ENCODE measurements at regions not wholly inside any gene's neighbourhood (a gene's known extent, or its start where the extent isn't known, plus 50 kb on each side); places are given as distances from the start of the nearest gene placed in this dataset.

DNA sequence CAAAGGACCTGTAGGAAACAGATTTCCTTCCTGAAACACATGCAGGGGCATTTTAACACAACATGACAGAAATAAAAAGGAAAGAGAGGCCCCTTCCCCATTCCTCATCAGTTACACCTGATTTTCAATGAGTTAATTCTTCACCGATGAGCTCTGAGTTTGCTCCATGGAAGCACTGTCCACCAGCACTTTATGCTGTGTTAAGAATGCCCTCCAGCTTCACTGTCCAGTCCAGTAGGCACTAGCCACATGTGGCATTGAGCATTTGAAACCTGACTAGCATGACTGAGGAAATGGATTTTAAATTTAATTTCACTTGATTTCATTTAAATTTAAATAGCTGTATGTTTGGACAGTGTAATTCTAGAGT lies 217.2 kb upstream of the SLC10A2 start:
- TF ChIP-seq EZH2phosphoT487 (IDR thresholded peaks at IDR 0.05; ENCODE audit: borderline replicate concordance, low read length) = no peak
- TF ChIP-seq, protein P1, sequence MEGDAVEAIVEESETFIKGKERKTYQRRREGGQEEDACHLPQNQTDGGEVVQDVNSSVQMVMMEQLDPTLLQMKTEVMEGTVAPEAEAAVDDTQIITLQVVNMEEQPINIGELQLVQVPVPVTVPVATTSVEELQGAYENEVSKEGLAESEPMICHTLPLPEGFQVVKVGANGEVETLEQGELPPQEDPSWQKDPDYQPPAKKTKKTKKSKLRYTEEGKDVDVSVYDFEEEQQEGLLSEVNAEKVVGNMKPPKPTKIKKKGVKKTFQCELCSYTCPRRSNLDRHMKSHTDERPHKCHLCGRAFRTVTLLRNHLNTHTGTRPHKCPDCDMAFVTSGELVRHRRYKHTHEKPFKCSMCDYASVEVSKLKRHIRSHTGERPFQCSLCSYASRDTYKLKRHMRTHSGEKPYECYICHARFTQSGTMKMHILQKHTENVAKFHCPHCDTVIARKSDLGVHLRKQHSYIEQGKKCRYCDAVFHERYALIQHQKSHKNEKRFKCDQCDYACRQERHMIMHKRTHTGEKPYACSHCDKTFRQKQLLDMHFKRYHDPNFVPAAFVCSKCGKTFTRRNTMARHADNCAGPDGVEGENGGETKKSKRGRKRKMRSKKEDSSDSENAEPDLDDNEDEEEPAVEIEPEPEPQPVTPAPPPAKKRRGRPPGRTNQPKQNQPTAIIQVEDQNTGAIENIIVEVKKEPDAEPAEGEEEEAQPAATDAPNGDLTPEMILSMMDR (IDR thresholded peaks at IDR 0.05; ENCODE audit: low read depth, low read length, poor library complexity, severe bottlenecking) = no peak
